ENCODE measurements at regions not wholly inside any gene's neighbourhood (a gene's known extent, or its start where the extent isn't known, plus 50 kb on each side); places are given as distances from the start of the nearest gene placed in this dataset.

GRCh38 chr1:208923456-208923855 is 660.1 kb upstream of the CAMK1G start:
- TF ChIP-seq CTCF (IDR thresholded peaks at IDR 0.05; ENCODE audit: borderline replicate concordance, extremely low read depth, low read length, poor library complexity, severe bottlenecking), result no peak
- no peak for TF ChIP-seq EZH2 (IDR thresholded peaks at IDR 0.05; ENCODE audit: borderline replicate concordance, low read depth, low read length, severe bottlenecking)

Data from DND-41 (cell line).